Loucy (cell line): ENCODE measurements at regions not wholly inside any gene's neighbourhood (a gene's known extent, or its start where the extent isn't known, plus 50 kb on each side); places are given as distances from the start of the nearest gene placed in this dataset.

Experiments
- EZH2phosphoT487 ChIP-seq: fragments of 200-600 bp; IDR thresholded peaks from 2 replicates; pipeline ENCODE4 v1.6.1; 2018; ENCODE audit warnings: antibody characterized with exemption, mild to moderate bottlenecking, moderate library complexity, borderline replicate concordance
- TF ChIP-seq, protein P1 (sequence below): fragments of 200-600 bp; sonication (generic); conservative IDR thresholded peaks from 2 replicates; pipeline ENCODE4 v1.5.1; 2014; ENCODE audit warnings: mild to moderate bottlenecking, antibody characterized with exemption, low read length

DNA sequence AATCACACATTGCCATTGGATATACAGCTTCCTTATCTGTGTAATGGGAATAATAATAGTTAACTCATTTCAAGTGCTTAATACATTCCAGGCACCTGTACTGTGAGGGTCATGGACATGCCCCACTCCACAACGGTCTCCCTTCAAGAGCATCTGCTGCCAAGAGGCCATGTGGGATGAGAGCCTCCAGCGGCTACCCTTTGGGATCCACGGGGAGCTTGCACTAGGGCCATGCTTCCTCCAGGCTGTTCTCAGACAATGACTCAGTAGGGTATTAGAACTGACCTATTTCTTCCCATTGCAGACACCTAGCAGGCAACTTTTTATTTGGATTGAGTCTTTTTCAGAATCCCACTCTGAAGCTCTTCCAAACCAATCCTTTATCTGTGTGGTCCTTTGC, 1078.9 kb downstream of the TUSC7 start:
- TF ChIP-seq, protein P1, sequence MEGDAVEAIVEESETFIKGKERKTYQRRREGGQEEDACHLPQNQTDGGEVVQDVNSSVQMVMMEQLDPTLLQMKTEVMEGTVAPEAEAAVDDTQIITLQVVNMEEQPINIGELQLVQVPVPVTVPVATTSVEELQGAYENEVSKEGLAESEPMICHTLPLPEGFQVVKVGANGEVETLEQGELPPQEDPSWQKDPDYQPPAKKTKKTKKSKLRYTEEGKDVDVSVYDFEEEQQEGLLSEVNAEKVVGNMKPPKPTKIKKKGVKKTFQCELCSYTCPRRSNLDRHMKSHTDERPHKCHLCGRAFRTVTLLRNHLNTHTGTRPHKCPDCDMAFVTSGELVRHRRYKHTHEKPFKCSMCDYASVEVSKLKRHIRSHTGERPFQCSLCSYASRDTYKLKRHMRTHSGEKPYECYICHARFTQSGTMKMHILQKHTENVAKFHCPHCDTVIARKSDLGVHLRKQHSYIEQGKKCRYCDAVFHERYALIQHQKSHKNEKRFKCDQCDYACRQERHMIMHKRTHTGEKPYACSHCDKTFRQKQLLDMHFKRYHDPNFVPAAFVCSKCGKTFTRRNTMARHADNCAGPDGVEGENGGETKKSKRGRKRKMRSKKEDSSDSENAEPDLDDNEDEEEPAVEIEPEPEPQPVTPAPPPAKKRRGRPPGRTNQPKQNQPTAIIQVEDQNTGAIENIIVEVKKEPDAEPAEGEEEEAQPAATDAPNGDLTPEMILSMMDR = no peak
- no peak for TF ChIP-seq EZH2phosphoT487
